ENCODE measurements at regions not wholly inside any gene's neighbourhood (a gene's known extent, or its start where the extent isn't known, plus 50 kb on each side); places are given as distances from the start of the nearest gene placed in this dataset.

DNA sequence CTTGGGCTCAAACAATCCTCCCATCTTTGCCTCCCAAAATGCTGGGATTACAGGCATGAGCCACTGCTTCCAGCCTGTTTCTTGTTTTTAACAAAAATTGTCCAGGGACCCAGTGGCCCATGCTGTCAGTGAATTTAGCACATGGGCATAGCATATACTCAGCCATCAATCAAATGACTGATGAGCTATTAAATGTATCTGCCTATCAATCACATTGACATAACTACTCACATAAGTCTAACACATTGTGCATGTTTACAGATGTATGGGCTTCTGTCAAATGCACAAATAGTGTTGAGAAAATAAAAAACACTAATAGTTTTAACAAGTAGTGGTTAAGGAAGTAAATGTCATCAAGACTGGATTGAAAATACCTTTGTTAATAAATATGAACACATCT, 249.4 kb downstream of the COX18 start:
- no peak overlapping the region for H3K18ac ChIP-seq (ENCODE audit: insufficient read length, low read depth, low read length)
- no peak overlapping the region for H2BK5ac ChIP-seq (ENCODE audit: insufficient read length, low read length)
- no peak overlapping the region for H2BK15ac ChIP-seq (ENCODE audit: low read depth, low read length)
- no peaks in the 10 kb centered on the region for H3K23me2 ChIP-seq (ENCODE audit: insufficient read length, low read depth, low read length, poor library complexity, severe bottlenecking)
- no peaks in the 10 kb centered on the region for H3K79me2 ChIP-seq (ENCODE audit: insufficient read depth, low read length)
- no peaks in the 10 kb centered on the region for H3K4me1 ChIP-seq (ENCODE audit: insufficient read depth, low read length)
- no peak overlapping the region for H3K27ac ChIP-seq (ENCODE audit: insufficient read length, low read depth, low read length)
- H3K4ac ChIP-seq (ENCODE audit: low read depth, low read length) = no peak overlapping the region
- no peak for DNase-seq
- H3K79me1 ChIP-seq (ENCODE audit: insufficient read depth, low read depth, low read length, poor library complexity, severe bottlenecking) = no peaks in the 10 kb centered on the region
- H3K14ac ChIP-seq (ENCODE audit: insufficient read depth, low read length) = no peak overlapping the region
- H3K56ac ChIP-seq (ENCODE audit: insufficient read length, low read depth, low read length) = no peak overlapping the region
- no peak overlapping the region for H3K9ac ChIP-seq (ENCODE audit: extremely low read depth, insufficient read length, low read length)
- no peak overlapping the region for H2AFZ ChIP-seq (ENCODE audit: low read length)
- Mint-ChIP-seq H3K9me3 (no peaks in the 10 kb centered on the region), H3K27ac (peak overlapping the region in 1 of 3 experiments; percentile 83; a peak in 1 of 7 replicates), H3K27me3 (ENCODE audit: low read depth) (no peaks in the 10 kb centered on the region), H3K4me1 (no peaks in the 10 kb centered on the region), H3K4me3 (no peak overlapping the region), H3K36me3 (ENCODE audit: insufficient read depth in 1 of 3, low read depth in 3 of 3) (no peaks in the 10 kb centered on the region)
- no peak overlapping the region for H2BK120ac ChIP-seq (ENCODE audit: low read depth, low read length, poor library complexity, severe bottlenecking)
- H4K5ac ChIP-seq (ENCODE audit: insufficient read length, low read depth, low read length) = no peak overlapping the region
- no peaks in the 10 kb centered on the region for H3K27me3 ChIP-seq (ENCODE audit: insufficient read depth, low read length)
- H2BK12ac ChIP-seq (ENCODE audit: insufficient read length, low read depth, low read length) = no peak overlapping the region
- H3K23ac ChIP-seq (ENCODE audit: insufficient read length, low read depth, low read length) = no peak overlapping the region
- H3K9me3 ChIP-seq (ENCODE audit: control insufficient read depth, low read depth, low read length) = no peaks in the 10 kb centered on the region
- H2AK5ac ChIP-seq (ENCODE audit: insufficient read length, low read length) = no peak overlapping the region
- H3K4me2 ChIP-seq (ENCODE audit: insufficient read depth, insufficient read length, low read length) = no peak overlapping the region
- H2BK20ac ChIP-seq (ENCODE audit: low read depth, low read length, poor library complexity, severe bottlenecking) = no peak overlapping the region
- no peak overlapping the region for H4K8ac ChIP-seq (replicated peaks; ENCODE audit: insufficient read length, low read depth, low read length)
- TF ChIP-seq, protein P1, sequence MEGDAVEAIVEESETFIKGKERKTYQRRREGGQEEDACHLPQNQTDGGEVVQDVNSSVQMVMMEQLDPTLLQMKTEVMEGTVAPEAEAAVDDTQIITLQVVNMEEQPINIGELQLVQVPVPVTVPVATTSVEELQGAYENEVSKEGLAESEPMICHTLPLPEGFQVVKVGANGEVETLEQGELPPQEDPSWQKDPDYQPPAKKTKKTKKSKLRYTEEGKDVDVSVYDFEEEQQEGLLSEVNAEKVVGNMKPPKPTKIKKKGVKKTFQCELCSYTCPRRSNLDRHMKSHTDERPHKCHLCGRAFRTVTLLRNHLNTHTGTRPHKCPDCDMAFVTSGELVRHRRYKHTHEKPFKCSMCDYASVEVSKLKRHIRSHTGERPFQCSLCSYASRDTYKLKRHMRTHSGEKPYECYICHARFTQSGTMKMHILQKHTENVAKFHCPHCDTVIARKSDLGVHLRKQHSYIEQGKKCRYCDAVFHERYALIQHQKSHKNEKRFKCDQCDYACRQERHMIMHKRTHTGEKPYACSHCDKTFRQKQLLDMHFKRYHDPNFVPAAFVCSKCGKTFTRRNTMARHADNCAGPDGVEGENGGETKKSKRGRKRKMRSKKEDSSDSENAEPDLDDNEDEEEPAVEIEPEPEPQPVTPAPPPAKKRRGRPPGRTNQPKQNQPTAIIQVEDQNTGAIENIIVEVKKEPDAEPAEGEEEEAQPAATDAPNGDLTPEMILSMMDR (conservative IDR thresholded peaks at IDR 0.05) = no peak
- H4K91ac ChIP-seq (ENCODE audit: insufficient read length, low read depth, low read length) = no peak overlapping the region
- H3T11ph ChIP-seq (ENCODE audit: low read length) = no peak overlapping the region
- H4K20me1 ChIP-seq (ENCODE audit: control insufficient read depth, insufficient read depth, insufficient read length) = no peaks in the 10 kb centered on the region

Data from H9 (cell line).